Loucy (cell line): ENCODE measurements at regions not wholly inside any gene's neighbourhood (a gene's known extent, or its start where the extent isn't known, plus 50 kb on each side); places are given as distances from the start of the nearest gene placed in this dataset.

Source experiments
- H2AFZ ChIP-seq: fragments of 200-600 bp; sonication (generic); 2 replicates; pipeline ENCODE4 v1.6.0; 2016; ENCODE audit warnings: antibody characterized with exemption, mild to moderate bottlenecking, low read length, moderate library complexity
- H3F3A ChIP-seq: fragments of 200-600 bp; 2 replicates; pipeline ENCODE4 v1.6.0; 2016; ENCODE audit warnings: antibody characterized with exemption, low read depth, mild to moderate bottlenecking
- H3K27me3 ChIP-seq: fragments of 200-600 bp; sonication (generic); 2 replicates; pipeline ENCODE4 v1.6.1; 2014; ENCODE audit warnings: low read length, mild to moderate bottlenecking; ENCODE audit not compliant: insufficient read depth, poor library complexity, severe bottlenecking
- H3K36me3 ChIP-seq: fragments of 200-600 bp; sonication (generic); 2 replicates; pipeline ENCODE4 v1.6.1; 2016; ENCODE audit warnings: low read length; ENCODE audit not compliant: insufficient read depth
- H3K4me1 ChIP-seq: fragments of 200-600 bp; sonication (generic); 2 replicates; pipeline ENCODE4 v1.5.1; 2014; ENCODE audit warnings: low read length, mild to moderate bottlenecking; ENCODE audit not compliant: insufficient read depth, poor library complexity, severe bottlenecking
- H3K4me2 ChIP-seq: fragments of 200-600 bp; sonication (generic); 2 replicates; pipeline ENCODE4 v1.6.0; 2014; ENCODE audit warnings: antibody characterized with exemption, low read length, low read depth, mild to moderate bottlenecking; ENCODE audit not compliant: poor library complexity, severe bottlenecking
- H3K4me3 ChIP-seq: fragments of 200-600 bp; sonication (generic); 2 replicates; pipeline ENCODE4 v1.5.1; 2014; ENCODE audit warnings: low read length, mild to moderate bottlenecking, mixed read lengths; ENCODE audit not compliant: poor library complexity, severe bottlenecking
- H3K79me2 ChIP-seq: fragments of 200-600 bp; sonication (generic); 2 replicates; pipeline ENCODE4 v1.6.1; 2014; ENCODE audit warnings: low read length; ENCODE audit not compliant: insufficient read depth
- H3K9ac ChIP-seq: fragments of 200-600 bp; sonication (generic); 2 replicates; pipeline ENCODE4 v1.6.0; 2014; ENCODE audit warnings: mild to moderate bottlenecking, low read depth, low read length, moderate library complexity; ENCODE audit not compliant: poor library complexity, severe bottlenecking
- H3K9me2 ChIP-seq: fragments of 200-600 bp; sonication (generic); replicated peaks from 2 replicates; pipeline ENCODE4 v1.6.1; 2016; ENCODE audit warnings: low read depth, low read length, mixed read lengths
- H3K9me3 ChIP-seq: fragments of 200-600 bp; sonication (generic); 2 replicates; pipeline ENCODE4 v1.6.1; 2014; ENCODE audit warnings: mild to moderate bottlenecking, antibody characterized with exemption, low read length, low read depth; ENCODE audit not compliant: insufficient read depth
- H4K20me1 ChIP-seq: fragments of 200-600 bp; sonication (generic); 2 replicates; pipeline ENCODE4 v1.6.0; 2014; ENCODE audit warnings: antibody characterized with exemption, low read length, mild to moderate bottlenecking; ENCODE audit not compliant: insufficient read depth, poor library complexity, severe bottlenecking
- EZH2phosphoT487 ChIP-seq: fragments of 200-600 bp; IDR thresholded peaks from 2 replicates; pipeline ENCODE4 v1.6.1; 2018; ENCODE audit warnings: antibody characterized with exemption, mild to moderate bottlenecking, moderate library complexity, borderline replicate concordance
- TF ChIP-seq, protein P1 (sequence below): fragments of 200-600 bp; sonication (generic); conservative IDR thresholded peaks from 2 replicates; pipeline ENCODE4 v1.5.1; 2014; ENCODE audit warnings: mild to moderate bottlenecking, antibody characterized with exemption, low read length

GRCh38 chr5:164680216-164680615 lies 1174.8 kb downstream of the MAT2B start:
- Histone ChIP-seq H3K36me3 (no peaks in the 10 kb centered on the region), H3K4me1 (no peaks in the 10 kb centered on the region), H3K9ac (no peak overlapping the region), H4K20me1 (no peaks in the 10 kb centered on the region), H3K9me3 (no peaks in the 10 kb centered on the region), H3K4me3 (no peak overlapping the region), H2AFZ (no peak overlapping the region), H3F3A (no peaks in the 10 kb centered on the region), H3K9me2 (no peaks in the 10 kb centered on the region), H3K27me3 (no peaks in the 10 kb centered on the region), H3K4me2 (no peak overlapping the region), H3K79me2 (no peaks in the 10 kb centered on the region)
- TF ChIP-seq, protein P1, sequence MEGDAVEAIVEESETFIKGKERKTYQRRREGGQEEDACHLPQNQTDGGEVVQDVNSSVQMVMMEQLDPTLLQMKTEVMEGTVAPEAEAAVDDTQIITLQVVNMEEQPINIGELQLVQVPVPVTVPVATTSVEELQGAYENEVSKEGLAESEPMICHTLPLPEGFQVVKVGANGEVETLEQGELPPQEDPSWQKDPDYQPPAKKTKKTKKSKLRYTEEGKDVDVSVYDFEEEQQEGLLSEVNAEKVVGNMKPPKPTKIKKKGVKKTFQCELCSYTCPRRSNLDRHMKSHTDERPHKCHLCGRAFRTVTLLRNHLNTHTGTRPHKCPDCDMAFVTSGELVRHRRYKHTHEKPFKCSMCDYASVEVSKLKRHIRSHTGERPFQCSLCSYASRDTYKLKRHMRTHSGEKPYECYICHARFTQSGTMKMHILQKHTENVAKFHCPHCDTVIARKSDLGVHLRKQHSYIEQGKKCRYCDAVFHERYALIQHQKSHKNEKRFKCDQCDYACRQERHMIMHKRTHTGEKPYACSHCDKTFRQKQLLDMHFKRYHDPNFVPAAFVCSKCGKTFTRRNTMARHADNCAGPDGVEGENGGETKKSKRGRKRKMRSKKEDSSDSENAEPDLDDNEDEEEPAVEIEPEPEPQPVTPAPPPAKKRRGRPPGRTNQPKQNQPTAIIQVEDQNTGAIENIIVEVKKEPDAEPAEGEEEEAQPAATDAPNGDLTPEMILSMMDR: no peak
- no peak for TF ChIP-seq EZH2phosphoT487

GRCh38 chr5:164680812-164681520 lies 1175.5 kb downstream of the MAT2B start:
- no peaks in the 10 kb centered on the region for H3K79me2 ChIP-seq
- H3K27me3 ChIP-seq: no peaks in the 10 kb centered on the region
- no peaks in the 10 kb centered on the region for H3K9me2 ChIP-seq
- H3K36me3 ChIP-seq: no peaks in the 10 kb centered on the region
- no peaks in the 10 kb centered on the region for H3F3A ChIP-seq
- H3K9ac ChIP-seq: no peak overlapping the region
- no peak for TF ChIP-seq EZH2phosphoT487
- H3K4me3 ChIP-seq: no peak overlapping the region
- no peak overlapping the region for H2AFZ ChIP-seq
- no peaks in the 10 kb centered on the region for H3K9me3 ChIP-seq
- H3K4me1 ChIP-seq: no peaks in the 10 kb centered on the region
- no peaks in the 10 kb centered on the region for H4K20me1 ChIP-seq
- no peak overlapping the region for H3K4me2 ChIP-seq

GRCh38 chr5:164687391-164687790 lies 1182.0 kb downstream of the MAT2B start:
- Histone ChIP-seq H4K20me1 (no peaks in the 10 kb centered on the region), H3K36me3 (no peaks in the 10 kb centered on the region), H3K4me3 (no peak overlapping the region), H3K9me2 (no peaks in the 10 kb centered on the region), H2AFZ (no peak overlapping the region), H3K4me2 (no peak overlapping the region), H3K27me3 (no peaks in the 10 kb centered on the region), H3K79me2 (no peaks in the 10 kb centered on the region), H3K9me3 (no peaks in the 10 kb centered on the region), H3K4me1 (no peaks in the 10 kb centered on the region), H3K9ac (no peak overlapping the region), H3F3A (no peaks in the 10 kb centered on the region)
- TF ChIP-seq EZH2phosphoT487: no peak
- TF ChIP-seq, protein P1: no peak

- H3F3A ChIP-seq: no peaks in the 10 kb centered on the region
- no peak overlapping the region for H3K9ac ChIP-seq
- H3K4me1 ChIP-seq: no peaks in the 10 kb centered on the region
- H2AFZ ChIP-seq: no peak overlapping the region
- H3K79me2 ChIP-seq: no peaks in the 10 kb centered on the region
- H3K4me3 ChIP-seq: no peak overlapping the region
- H3K9me3 ChIP-seq: no peaks in the 10 kb centered on the region
- no peaks in the 10 kb centered on the region for H3K27me3 ChIP-seq
- no peak for TF ChIP-seq EZH2phosphoT487
- TF ChIP-seq, protein P1: no peak
- H3K36me3 ChIP-seq: no peaks in the 10 kb centered on the region
- no peaks in the 10 kb centered on the region for H4K20me1 ChIP-seq
- H3K4me2 ChIP-seq: no peak overlapping the region
- no peaks in the 10 kb centered on the region for H3K9me2 ChIP-seq
Observed at GRCh38 chr5:164688437-164688836, 1183.0 kb downstream of the MAT2B start.
